NCI-H460 (cell line): ENCODE measurements at regions not wholly inside any gene's neighbourhood (a gene's known extent, or its start where the extent isn't known, plus 50 kb on each side); places are given as distances from the start of the nearest gene placed in this dataset.
"Not testable (repeated sequence)": the region's sequence is repeated elsewhere in the genome, so short reads cannot be mapped to it uniquely, and the experiment has no call there.

Experiments
- DNase-seq: peaks from one replicate; pipeline ENCODE4 v3.0.0-alpha.2; 2016; ENCODE audit warnings: low read depth; ENCODE audit errors: extremely low read depth

GRCh38 chr3:159260049-159260662 is 458.3 kb downstream of the MFSD1 start:
- peak; percentile 55 for DNase-seq

- not testable (repeated sequence) for DNase-seq
Measured at GRCh38 chr3:159261333-159261732, 459.5 kb downstream of the MFSD1 start.

- peak; percentile 36 for DNase-seq
Measured at GRCh38 chr3:159263750-159264553, 462.1 kb downstream of the MFSD1 start.

GRCh38 chr3:159265705-159266104 is 463.9 kb downstream of the MFSD1 start:
- DNase-seq: no peak

GRCh38 chr3:159266779-159267178 is 464.9 kb downstream of the MFSD1 start:
- DNase-seq: peak; percentile 15

- DNase-seq: no peak
Measured at GRCh38 chr3:159271799-159272512, 470.1 kb downstream of the MFSD1 start.

GRCh38 chr3:159273070-159273469 is 471.2 kb downstream of the MFSD1 start:
- no peak for DNase-seq

GRCh38 chr3:159273608-159274007 is 471.8 kb downstream of the MFSD1 start:
- peak; percentile 41 for DNase-seq

- DNase-seq: no peak
Measured at GRCh38 chr3:159275741-159276140, 473.9 kb downstream of the MFSD1 start.

GRCh38 chr3:159277814-159278213 is 476.0 kb downstream of the MFSD1 start:
- DNase-seq: no peak

- no peak for DNase-seq
Measured at GRCh38 chr3:159280386-159281191, 478.7 kb downstream of the MFSD1 start.

- no peak for DNase-seq
Measured at GRCh38 chr3:159293493-159293892, 491.6 kb downstream of the MFSD1 start.

- DNase-seq: no peak
Measured at GRCh38 chr3:159301961-159302360, 500.1 kb downstream of the MFSD1 start.

GRCh38 chr3:159305017-159305416 is 503.2 kb downstream of the MFSD1 start:
- no peak for DNase-seq

GRCh38 chr3:159316706-159317105 is 514.9 kb downstream of the MFSD1 start:
- DNase-seq: not testable (repeated sequence)

- no peak for DNase-seq
Measured at GRCh38 chr3:159319156-159319555, 517.3 kb downstream of the MFSD1 start.

GRCh38 chr3:159322322-159322939 is 520.6 kb downstream of the MFSD1 start:
- peak; percentile 11 for DNase-seq

GRCh38 chr3:159323848-159324247 is 522.0 kb downstream of the MFSD1 start:
- DNase-seq: no peak

GRCh38 chr3:159326998-159327397 is 525.1 kb downstream of the MFSD1 start:
- no peak for DNase-seq

- no peak for DNase-seq
Measured at GRCh38 chr3:159332535-159333099, 530.8 kb downstream of the MFSD1 start.
